ENCODE measurements at regions not wholly inside any gene's neighbourhood (a gene's known extent, or its start where the extent isn't known, plus 50 kb on each side); places are given as distances from the start of the nearest gene placed in this dataset.

DNA sequence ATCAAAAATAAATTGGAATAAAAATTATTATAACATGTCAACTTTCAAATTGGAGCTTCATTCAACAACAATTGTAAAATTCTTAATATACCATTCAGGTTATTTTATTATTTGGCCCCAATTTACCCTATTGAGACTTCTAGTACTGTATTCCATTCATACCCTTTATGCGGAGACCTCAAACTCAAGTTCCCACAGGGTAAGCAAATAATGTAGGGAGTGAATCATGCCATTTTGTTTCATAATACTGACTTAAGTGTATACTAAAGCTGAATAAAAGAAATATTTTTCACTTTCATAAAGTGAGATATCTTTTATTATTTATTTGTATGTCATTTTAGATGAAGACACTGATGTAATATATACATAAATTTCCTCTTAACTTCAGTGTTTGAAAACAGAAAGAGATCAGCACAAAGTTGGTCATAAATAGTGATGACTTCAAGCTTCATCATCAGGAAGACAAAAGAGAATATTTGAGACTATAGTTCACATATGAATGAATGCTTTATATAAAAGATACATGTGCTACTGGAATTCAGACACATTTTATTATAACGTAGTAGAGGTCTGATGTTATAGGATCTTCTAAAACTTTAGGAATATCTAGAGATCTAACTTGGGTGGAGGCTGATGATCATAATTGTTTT is 894.4 kb upstream of the PCDH9 start:
- no peak for DNase-seq

DNA sequence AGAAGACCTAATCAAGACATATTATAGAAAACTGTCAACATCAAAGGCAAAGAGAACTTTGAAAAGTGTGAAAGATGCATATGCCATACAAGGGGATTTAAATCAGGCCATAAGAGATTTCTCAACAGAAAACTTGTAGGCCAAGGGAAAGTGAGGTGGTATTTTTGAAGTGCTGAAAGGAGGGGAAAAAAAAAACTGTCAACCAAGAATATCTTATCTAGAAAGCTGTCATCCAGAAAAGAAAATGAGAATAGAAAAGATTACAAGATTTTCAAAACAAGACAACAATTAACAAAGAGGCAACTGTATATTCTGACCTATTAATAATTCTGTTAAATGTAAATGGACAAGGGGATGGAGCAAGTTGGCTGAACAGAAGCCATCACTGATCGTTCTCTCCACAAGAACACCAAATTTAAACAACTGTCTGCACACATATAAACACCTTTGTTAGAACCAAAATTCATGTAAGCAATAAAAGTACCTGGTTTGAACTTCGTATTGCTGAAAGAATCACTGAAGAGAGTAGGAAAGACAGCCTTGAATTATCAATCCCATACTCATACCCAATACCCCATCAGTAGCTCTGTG is 880.1 kb upstream of the PCDH9 start:
- no peak for DNase-seq

DNA sequence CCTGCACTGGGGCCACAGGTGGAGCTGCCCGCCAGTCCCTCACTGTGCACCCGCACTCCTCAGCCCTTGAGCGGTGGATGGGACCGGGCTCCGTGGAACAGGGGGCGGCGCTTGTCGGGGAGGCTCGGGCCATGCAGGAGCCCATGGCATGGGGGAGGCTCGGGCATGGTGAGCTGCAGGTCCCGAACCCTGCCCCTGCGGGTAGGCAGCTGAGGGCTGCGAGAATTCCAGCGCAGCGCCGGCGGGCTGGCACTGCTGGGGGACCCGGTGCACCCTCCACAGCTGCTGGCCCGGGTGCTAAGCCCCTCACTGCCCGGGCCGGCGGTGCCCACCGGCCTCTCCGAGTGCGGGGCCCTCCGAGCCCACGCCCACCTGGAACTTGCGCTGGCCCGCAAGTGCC is 877.5 kb upstream of the PCDH9 start:
- no peak for DNase-seq

DNA sequence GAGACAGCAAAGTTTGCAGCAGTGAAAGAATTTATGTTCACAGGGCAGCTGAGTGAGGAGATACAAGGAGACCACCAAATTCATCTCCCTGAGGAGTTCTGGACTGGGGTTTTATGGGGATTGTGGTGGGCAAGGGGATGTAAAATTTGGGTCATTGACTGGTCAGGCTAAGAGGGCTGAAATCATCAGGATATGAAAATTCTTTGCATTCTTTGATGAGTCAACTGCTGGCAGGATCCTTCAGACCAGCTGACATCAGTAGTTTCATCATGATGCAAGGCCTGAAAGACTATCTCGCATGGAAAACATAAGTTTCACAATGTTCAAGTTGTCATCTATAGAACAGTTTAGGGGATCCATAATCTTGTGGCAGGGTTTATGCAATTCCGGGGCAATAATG is 869.5 kb upstream of the PCDH9 start:
- DNase-seq = no peak

DNA sequence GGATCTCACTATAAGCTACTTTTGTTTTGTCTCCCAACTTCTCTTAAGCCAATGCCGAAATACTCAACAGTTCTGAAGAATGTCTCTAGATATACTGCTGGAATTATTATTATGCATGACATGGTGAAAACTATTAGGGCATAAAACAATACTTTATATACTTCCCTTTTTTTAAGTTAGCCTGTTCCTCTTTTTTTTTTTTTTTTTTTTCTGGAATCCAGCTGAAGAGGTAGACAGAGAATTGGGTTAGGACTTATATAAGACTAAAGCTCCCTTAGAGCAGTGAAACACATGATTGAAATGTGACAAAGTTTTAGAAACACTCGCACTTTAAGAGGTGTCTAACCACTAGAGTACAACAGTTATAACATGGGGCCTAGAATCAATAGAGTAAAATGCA is 850.9 kb upstream of the PCDH9 start:
- no peak for DNase-seq

DNA sequence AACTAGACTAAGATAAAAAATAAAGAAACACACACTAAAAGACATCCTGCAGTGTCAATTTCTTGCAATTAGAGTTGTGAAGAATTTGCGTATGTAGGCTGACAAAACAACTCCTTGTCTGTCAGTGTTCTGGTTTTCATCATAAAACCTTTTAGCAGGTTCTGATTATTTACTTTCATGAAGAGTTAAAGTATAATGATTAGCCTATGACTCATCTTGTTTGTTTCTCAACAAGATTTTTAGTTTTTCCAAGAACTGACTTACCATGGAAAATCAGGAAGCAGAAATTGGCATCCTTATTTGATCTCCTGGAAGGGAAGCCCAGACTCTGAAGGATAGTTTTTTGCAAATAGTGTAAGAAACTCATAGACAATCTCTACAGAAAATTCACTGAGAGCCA is 848.7 kb upstream of the PCDH9 start:
- no peak for DNase-seq

DNA sequence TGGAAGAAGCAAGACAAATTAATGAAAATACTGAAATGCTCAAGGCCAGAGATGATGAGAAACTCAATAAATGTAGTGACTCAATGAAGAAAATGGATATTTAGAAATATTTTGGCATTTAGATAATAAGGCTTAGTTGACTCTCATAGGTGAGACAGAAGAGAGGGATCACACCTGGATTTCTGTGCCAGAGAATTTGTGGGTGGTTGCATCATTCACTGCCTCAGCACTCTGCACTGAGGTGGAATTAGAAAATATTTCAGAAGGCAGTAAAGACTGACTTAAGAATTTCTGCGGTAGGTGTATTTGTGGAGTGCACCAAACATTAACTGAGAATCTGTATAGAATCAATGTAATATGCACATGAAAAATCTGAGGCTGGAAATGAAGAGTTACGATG is 848.3 kb upstream of the PCDH9 start:
- no peak for DNase-seq

DNA sequence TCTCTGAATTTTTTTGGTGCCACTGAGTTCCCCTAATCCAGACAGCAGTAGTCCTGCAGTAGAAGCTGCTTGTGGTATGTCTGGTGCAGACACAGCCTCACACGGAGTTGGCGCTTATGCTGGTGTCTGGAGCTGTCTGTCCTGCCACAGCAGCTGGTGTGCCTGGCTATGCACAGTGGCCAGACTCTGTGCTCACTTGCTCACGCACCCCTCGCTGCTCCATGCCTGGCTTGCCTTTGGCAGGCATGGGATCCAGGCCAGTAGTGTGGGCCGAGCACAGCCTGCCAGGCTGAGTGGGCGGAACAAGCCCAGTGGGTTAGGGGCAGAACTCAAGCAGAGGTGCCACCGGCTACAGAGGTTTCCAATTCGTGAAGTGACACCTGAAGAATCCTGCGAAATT is 845.9 kb upstream of the PCDH9 start:
- no peak for DNase-seq

DNA sequence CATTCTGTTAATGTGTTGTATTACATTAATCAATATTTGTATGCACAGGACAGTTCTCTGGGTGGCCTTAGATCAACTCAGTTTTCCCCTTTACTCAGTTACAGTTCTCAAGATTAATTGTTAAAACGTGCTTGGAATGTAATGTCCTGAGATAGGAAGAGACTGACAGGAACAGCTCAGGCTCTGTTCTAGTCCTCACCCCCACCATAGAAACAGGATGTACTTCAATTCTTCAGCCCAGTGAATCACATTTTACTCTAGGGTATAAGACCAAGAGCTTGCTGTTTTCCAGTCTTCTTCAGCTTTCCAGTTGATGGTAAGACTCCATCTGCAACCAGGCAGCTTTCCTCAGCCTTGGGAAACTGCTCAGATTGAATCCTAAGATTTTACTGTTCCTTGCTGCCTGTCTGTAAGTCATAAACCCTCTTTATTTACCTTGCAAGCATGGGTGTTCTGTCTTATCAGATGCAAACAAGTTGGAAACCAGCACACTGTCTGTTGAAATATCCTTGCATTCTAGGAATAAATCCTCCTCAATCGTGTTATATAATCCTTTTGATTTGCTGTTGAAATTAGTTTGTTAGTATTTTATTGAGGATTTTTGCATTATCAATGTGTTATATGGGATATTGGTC is 836.9 kb upstream of the PCDH9 start:
- DNase-seq = no peak

DNA sequence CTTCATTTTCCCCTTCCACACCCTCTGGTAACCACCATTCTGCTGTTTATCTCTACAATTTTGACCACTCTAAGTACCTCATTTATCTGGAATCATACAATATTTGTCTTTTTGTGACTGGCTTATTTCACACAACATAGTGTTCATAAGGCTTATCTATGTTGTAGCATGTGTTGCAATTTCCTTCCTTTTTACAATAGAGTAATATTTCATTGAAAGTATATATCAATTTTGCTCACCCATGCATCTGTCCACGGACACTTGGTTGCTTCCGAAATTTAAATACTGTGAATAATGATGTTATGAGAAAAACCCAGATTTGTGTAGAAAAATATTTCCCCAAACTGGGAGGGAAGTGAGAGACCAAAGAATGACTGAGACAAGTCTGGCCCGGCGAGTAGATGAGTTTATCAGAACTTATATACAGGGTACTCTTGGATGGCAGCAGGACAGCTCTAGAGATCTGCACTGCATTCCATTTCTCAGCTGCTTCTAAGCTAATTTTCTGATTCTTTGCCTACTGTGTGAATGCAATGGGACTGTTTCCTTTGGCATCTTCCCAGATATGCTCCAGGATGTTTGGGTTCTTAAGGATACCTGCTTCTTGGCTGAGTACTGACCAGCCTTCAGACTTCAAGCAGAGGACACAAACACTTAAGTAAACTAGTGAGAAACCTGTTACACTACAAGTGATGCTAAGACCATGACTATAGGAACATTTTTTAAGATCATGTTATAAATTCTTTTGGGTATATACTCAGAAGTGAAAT is 834.0 kb upstream of the PCDH9 start:
- DNase-seq = no peak

DNA sequence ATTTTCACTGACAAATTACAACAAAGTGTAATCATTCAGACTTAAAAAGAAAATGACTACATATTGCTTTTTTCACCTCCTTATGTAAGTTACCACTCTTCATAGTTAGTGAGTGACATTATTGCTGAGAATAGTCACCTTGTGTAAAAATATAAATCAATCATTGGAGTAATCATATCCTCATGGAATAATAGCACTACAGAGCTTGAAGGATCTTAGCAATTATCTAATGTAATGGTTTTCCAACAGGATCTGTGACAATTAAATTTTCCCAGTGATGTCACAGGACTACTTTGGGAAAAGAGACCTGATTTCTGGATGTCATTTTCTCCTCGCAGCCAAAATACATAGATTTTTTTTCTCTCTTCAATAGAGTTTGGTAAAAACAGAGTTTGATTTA is 833.0 kb upstream of the PCDH9 start:
- DNase-seq = no peak

DNA sequence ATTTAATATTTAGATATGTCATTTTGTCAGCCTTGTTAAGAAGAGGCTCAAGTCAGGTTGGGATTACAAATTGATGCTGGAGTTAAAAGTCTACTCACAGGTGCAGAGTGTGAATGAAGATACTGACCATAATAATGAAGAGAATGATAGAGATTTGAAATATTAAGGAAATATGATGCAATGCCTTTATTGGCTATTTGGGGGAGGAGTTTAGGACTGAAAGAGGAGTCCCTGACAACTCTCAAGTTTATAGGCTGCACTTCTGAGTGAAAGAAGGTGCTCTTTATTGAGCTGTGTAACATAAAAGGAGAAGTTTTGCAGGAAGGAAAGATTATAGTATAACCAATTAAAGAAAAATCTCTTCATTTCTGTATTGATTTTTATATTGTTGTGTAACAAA is 827.7 kb upstream of the PCDH9 start:
- DNase-seq = no peak

DNA sequence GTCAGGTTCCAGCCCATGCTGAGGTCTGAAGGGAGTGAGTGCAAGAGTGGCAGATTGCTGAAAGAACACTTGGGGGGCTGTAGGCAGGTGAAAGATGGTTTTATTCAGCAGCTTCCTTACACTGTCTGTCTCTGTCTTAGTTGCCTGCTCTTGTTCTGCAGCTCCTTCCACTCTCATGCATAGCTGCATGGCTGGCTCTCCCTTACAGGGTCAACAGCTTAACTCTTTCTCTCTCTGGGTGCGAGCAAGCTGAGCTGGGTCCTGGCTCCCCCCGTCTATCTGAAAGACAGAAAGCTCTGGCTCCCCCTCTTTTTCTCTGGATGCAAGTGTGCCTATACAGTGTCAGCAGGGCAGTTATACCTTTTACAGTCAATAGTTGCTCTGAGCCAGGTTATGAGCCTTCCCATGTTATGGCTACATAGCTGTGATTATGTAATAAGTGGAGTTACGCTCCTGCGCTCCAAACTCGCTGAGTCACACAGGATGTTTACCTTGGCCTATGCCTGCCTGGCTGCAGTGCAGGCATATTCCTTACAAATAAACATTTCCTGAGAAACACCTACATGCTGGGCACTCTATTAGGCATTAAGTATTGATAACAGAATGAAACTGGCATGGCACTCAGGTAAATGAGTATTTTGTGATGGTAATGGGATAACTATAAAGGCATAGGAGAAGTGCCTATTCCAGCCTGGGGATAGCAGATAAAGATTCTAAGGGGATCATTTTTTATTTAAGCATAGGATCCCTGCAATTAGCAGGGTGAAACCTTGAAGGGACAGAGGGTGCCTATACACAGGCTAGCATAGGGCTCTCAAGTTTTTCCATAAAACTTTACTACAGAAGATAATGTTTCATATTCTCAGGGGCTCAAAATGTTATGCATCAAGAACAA is 826.9 kb upstream of the PCDH9 start:
- no peak for DNase-seq

DNA sequence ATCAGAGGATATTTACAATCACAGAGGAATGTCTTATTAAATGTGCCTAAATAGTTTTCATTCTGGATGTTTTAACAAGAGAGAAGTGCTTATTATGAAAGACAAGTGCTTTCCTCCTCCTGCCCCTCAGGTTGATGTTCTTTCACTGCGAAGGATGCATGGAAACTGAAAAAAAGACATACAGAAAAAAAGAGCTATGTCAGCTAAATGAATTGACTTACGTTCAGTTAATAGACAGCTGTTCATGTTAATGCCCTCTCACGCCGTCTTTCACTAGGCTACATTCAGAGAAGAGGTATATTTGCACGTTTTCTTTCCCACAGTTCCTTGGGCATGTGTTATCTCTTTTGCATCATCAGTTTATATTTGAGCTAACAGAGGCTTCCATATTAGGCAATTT is 821.8 kb upstream of the PCDH9 start:
- no peak for DNase-seq

DNA sequence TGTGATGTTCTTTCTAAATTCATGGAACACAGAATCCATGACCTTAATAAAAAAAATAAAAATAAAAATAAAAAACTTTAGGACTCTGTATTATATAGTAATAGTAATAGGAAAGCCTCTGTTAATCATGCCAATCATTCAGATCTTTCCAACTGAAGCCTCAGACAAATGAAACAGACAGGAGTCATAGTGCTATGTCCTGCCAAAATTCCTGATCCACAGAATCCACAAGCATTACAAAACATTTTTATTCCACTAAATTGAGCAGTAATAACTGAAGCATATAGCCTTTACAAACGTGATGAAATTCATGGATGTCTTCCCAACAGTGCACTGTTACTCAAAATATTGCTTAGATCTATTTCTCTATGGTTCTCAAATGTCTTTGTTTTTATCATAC is 820.6 kb upstream of the PCDH9 start:
- DNase-seq = no peak

DNA sequence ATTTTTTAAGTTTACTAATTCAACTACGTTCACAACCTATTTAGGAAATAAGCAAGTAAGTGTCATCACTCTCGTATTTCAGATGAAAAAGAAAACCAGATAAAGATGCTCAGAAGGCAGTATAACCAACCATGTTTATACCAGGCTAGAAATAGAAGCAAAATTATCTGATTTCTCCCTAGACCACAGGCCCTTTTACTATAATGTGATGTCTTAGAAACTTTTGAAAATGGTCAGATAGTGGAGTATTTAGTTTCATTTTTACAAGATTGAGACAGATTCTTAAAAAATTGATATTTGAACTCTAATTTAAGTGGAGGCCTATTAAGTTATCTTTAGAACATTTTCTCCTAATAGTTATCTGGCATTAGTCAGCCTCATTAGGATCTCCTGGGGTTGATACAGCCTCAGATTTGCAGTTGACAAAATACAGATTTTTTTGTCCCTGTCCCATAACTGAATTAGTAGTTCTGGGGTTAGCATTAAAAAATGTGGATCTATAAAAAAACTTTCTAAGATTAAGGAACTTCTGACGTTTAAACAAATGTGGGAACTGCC is 818.7 kb upstream of the PCDH9 start:
- DNase-seq = no peak

DNA sequence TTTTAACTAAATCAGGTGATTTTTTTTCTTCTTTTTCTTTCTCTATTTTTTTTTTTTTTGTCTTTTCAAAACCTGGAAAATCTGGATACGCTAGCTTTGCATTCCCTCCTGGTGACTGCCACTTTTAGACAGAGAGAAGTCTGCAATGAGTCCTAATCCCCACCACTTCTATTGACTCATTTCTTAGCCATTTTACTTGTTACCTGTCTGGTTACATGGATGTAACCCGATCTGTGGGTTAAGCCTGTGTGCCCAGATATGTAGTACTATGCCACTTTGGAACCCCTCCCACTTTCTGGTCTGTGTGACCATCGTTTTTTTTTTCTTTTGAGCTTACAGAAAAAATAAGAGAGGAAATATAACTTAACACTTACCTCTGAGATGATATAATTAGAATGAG is 817.8 kb upstream of the PCDH9 start:
- DNase-seq = no peak

DNA sequence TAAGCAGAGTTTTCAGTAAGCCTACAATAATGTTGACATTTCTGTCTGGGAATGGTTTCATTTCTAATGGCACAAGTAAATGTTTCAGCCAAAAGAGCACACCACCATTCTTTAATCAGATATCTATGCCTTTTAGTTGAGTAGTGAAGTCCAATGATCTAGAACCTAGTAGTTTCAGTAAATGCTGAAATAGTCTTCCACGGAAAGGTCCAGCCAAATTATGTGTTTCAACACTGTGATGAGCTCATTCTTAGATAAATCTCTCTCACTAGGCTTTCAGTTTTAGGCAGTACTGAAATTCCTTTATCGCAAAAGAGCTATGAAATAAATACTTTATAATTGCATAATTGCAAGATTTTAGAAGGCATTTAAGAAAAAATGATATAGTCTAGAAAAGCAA is 816.8 kb upstream of the PCDH9 start:
- no peak for DNase-seq

DNA sequence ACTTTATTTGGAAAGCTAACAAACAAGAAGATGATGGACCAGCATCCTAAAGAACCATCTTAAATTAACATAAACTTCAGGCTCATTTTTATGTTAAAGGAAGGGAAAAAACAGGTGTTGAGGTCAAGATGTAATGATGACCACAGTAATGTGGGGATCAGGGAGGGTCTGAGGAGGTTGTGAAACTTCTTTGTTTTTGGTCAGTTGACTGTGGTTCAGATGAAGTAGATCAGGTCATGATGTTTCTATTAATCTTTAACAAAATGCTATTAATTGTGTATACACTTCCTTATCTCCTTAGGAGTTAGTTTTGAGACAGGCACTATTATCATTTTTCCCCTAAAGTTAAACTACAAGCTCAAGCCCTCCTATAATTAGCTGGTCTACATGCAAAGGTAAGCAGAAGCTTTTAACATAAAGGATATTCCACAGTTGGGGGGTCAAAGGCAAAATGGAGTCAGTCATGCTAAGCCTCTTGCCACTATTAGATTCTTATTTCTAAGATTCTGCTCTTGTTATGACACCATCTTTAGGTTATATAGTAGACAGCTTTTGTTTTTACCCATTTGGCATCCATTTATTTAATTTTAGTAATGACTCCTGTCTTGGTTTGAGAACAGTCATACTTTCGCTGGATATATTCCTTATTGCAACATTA is 800.1 kb upstream of the PCDH9 start:
- no peak for DNase-seq

DNA sequence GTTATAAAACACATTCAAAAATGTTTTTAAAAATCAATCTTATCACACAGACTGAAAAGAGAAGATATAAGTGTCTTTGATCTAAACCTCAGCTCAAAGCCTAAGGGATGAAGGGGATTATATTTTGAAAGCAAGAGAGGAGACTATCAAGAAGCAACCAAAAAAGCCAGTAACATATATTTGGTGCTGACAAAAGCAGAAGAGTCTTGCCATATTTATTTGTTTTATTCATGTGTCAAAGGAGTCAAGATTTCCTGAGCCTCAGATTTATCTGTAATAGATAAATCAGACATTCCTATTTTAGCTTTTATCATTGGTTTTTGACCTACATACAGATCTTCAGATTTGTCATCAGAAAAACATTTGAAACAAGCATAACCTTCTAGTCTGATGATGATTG is 798.6 kb upstream of the PCDH9 start:
- DNase-seq = no peak

DNA sequence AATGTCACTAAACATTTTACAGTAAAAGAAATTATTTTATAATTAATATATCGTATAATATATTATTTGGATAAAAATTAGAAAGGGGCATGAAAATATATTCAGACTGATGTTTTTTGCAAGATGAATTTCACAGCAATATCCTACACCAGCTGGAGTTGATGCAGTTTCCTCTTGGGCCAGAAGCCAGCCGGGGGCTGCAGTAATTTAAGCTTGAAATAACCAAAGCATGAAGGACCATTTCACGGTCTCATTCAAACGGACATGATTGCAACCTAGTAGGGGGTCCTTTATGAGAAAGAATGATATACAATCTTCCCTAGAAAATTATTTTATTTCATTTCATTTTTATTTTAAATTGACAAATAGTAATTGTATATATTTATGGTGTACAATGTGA is 797.2 kb upstream of the PCDH9 start:
- no peak for DNase-seq

DNA sequence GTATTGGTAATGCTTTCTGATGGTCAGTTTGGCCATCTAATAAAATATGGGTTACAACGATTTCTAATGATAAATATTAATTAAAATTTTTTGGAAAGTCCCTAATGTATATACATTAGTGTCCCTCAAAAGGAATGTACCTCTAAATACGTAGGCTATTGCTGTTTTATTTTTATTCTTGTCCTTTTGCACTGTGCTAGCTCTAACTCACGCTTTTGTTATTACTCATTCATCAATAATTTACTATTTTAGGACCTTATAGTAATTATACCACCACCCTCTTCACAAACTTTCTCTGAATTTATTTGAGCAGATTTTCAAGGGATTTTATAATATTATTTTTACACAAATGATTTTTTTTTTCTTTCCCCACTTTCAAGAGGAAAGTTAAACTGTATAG is 795.9 kb upstream of the PCDH9 start:
- DNase-seq = no peak
